GM12872 (cell line): ENCODE measurements at regions not wholly inside any gene's neighbourhood (a gene's known extent, or its start where the extent isn't known, plus 50 kb on each side); places are given as distances from the start of the nearest gene placed in this dataset.

Experiments
- CTCF ChIP-seq: IDR thresholded peaks from 3 replicates; pipeline ENCODE4 v1.5.1; 2011; ENCODE audit warnings: low read depth, mild to moderate bottlenecking, low read length, moderate library complexity; ENCODE audit not compliant: insufficient read depth

DNA sequence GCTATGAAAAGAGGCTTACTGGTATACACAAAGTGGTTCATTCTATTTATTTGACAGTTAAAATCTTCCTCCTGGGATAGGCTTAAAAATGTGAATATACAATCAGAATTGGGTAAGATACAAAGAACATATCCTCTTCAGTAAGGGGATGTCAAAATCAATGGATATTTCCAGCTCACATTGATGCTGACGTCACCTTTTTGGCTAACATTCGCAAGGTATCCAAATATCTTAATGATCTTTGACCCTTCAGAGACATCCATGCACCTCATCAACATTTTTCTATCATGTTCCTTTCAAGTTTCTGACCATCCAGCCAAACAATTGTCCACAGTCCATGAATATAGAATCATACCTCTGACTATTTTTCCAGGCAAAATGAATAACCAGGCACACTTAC is 697.3 kb downstream of the NR2F2 start:
- TF ChIP-seq CTCF = no peak

DNA sequence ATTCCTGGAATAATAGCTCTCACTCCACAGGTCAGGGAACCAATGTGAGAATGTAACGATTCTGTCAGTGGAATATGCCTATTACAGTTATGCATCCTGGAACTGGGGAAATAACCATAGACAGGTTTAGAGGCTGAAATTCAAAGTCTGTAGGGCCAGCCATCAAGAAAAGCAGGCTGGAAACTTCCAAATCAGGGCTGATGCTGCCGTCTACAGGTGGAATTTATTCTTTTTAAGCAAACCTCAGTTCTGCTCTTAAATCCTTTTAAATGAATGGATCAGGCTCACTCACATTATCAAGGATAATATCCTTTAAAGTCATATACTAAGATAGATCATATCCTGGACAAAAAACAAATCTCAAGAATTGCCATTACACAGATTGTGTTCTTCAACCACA is 699.8 kb downstream of the NR2F2 start:
- no peak for TF ChIP-seq CTCF

GRCh38 chr15:97036301-97036700 is 705.8 kb downstream of the NR2F2 start:
- TF ChIP-seq CTCF = no peak

GRCh38 chr15:97037080-97037479 is 706.6 kb downstream of the NR2F2 start:
- TF ChIP-seq CTCF = no peak

DNA sequence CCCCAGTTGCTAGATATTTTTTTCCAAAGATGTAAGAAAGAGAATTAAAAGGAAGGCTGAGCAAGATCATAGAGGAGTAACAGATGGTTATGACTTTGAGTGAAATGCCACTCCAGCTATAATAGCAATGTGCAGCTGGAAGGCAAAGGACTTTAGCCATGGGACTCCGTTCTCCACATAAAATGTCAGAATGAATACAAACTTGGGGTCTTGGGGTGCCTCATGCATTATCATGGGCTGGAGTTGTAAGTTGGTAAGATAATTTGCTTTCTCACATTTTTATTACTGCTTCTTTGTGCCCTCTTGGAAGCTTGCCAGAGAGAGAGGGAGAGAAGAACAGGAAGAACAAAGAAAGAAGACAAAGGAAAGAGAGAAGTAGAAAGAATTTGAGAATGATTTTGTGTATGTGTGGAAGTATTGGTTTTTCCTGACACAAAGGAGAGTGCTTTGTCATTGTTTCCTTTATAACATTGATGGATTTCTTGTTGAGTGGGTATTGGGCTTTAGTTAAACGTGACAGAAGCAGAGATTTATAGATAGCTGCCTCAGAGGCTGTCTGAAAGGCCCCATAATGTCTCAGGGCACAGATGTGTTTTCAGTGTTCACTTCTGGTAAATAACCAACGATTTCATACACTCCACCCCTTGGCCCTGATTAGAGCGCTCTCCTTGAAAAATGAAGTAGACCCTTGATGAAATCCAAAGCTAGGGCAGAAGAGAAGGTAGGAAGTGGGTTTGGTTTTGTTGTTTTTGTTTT is 715.3 kb downstream of the NR2F2 start:
- no peak for TF ChIP-seq CTCF

- TF ChIP-seq CTCF = no peak
These were observed 722.0 kb downstream of the NR2F2 start for GRCh38 chr15:97052513-97052912.

GRCh38 chr15:97053635-97054034 is 723.1 kb downstream of the NR2F2 start:
- TF ChIP-seq CTCF = no peak
